Uterus (tissue), 3 donors: ENCODE measurements at regions not wholly inside any gene's neighbourhood (a gene's known extent, or its start where the extent isn't known, plus 50 kb on each side); places are given as distances from the start of the nearest gene placed in this dataset.

ENCODE experiments used
- DNase-seq, 2 donors: peaks; one replicate each; pipeline ENCODE4 v3.0.0-alpha.2; 2019 to 2020
- H3K27ac ChIP-seq, 2 donors: fragments of 200-600 bp; sonication (generic); 1 replicate in 1 of 2; 2 replicates in 1 of 2; pipeline ENCODE4 v1.5.1; 2016 to 2018
- H3K27me3 ChIP-seq, 2 donors: fragments of 200-600 bp; sonication (generic); one replicate each; pipeline ENCODE4 v1.5.1; 2018 to 2019; ENCODE audit warnings: control low read depth in 1 of 2
- H3K36me3 ChIP-seq, 2 donors: fragments of 200-600 bp; sonication (generic); one replicate each; pipeline ENCODE4 v1.5.1; 2019; ENCODE audit warnings: control low read depth in 1 of 2
- H3K4me1 ChIP-seq, 2 donors: fragments of 200-600 bp; sonication (generic); one replicate each; pipeline ENCODE4 v1.5.1; 2018 to 2019; ENCODE audit warnings: control low read depth in 1 of 2
- H3K4me3 ChIP-seq, 2 donors: fragments of 200-600 bp; sonication (generic); 1 replicate in 1 of 2; 2 replicates in 1 of 2; pipeline ENCODE4 v1.5.1; 2018 to 2019; ENCODE audit warnings: mild to moderate bottlenecking in 1 of 2
- H3K9me3 ChIP-seq, 2 donors: fragments of 200-600 bp; sonication (generic); one replicate each; pipeline ENCODE4 v1.5.1; 2019; ENCODE audit warnings: control low read depth in 1 of 2
- CTCF ChIP-seq, 4 experiments: fragments of 200-600 bp in 2 of 4; fragments of 450-650 bp in 2 of 4; sonication (generic) in 2 of 4; IDR thresholded peaks; one replicate each; pipeline ENCODE4 v1.5.1; 2016 to 2019; ENCODE audit warnings: antibody characterized with exemption in 4 of 4, mild to moderate bottlenecking in 2 of 4, moderate library complexity in 1 of 4
- POLR2A ChIP-seq, 2 donors: fragments of 450-650 bp; IDR thresholded peaks; one replicate each; pipeline ENCODE4 v1.6.1; 2016; ENCODE audit warnings: antibody characterized with exemption in 2 of 2, mild to moderate bottlenecking in 1 of 2, moderate library complexity in 1 of 2
- intact Hi-C: fragments of 100-400 bp; cut with DNase I; formaldehyde crosslinking; loops from one replicate; pipeline ENCODE4 v1.15.1; 2023; ENCODE audit warnings: low total_unique reads
- donor health status: DM: yes; HTN: yes; CAD: no.

GRCh38 chr5:152560512-152561137 is 155.5 kb upstream of the NMUR2 start:
- no peaks in the 10 kb centered on the region for H3K36me3 ChIP-seq
- H3K27ac ChIP-seq, result no peak overlapping the region
- intact Hi-C loops, result no loop called here
- no peaks in the 10 kb centered on the region for H3K9me3 ChIP-seq
- H3K27me3 ChIP-seq, result no peaks in the 10 kb centered on the region
- peak in 1 of 2 donors; percentile 41 for DNase-seq
- H3K4me3 ChIP-seq, result no peak overlapping the region
- no peaks in the 10 kb centered on the region for H3K4me1 ChIP-seq
- no peak for TF ChIP-seq POLR2A (IDR thresholded peaks at IDR 0.05)
- peak; percentile 30 to 53 (median 40) for TF ChIP-seq CTCF (IDR thresholded peaks at IDR 0.05)

DNA sequence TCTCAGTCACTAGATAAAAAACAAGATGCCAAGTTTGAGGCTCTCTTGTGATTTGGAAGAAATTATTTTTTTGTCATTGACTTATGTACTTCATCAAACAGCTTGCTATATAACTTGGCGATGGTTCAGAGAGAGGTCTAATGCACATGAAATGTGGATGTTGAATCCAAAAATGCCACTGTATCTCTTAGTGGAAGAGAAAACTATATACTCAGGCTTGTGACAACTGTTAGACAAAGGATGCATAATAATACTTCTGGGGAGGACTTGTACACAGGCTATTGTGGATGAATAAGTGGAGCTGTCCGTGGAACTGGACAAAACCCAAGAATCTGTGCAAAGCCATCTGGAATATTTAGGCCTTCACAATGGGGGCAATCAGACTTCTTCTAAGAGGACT is 162.9 kb upstream of the NMUR2 start:
- no peak for TF ChIP-seq CTCF (IDR thresholded peaks at IDR 0.05)
- TF ChIP-seq POLR2A (IDR thresholded peaks at IDR 0.05), result no peak

GRCh38 chr5:152572812-152573211 is 167.7 kb upstream of the NMUR2 start:
- Histone ChIP-seq H3K4me3 (no peak overlapping the region), H3K4me1 (no peaks in the 10 kb centered on the region), H3K27me3 (no peaks in the 10 kb centered on the region), H3K27ac (no peak overlapping the region), H3K36me3 (no peaks in the 10 kb centered on the region), H3K9me3 (peaks cover 0 to under 1% of the 10 kb centered on the region in 2 donors)
- no peak for DNase-seq
- intact Hi-C loops, result no loop called here
- TF ChIP-seq POLR2A (IDR thresholded peaks at IDR 0.05) (no peak), CTCF (IDR thresholded peaks at IDR 0.05) (no peak)

More for the DNA sequence above, 162.9 kb upstream of the NMUR2 start:
- Histone ChIP-seq H3K27ac (no peak overlapping the region), H3K9me3 (no peaks in the 10 kb centered on the region), H3K4me1 (no peaks in the 10 kb centered on the region), H3K27me3 (no peaks in the 10 kb centered on the region), H3K36me3 (no peaks in the 10 kb centered on the region), H3K4me3 (no peak overlapping the region)
- intact Hi-C loops, result no loop called here
- no peak for DNase-seq

GRCh38 chr5:152584103-152584502 is 179.0 kb upstream of the NMUR2 start:
- Histone ChIP-seq H3K27ac (no peak overlapping the region), H3K4me1 (no peaks in the 10 kb centered on the region), H3K4me3 (no peak overlapping the region), H3K9me3 (no peaks in the 10 kb centered on the region), H3K27me3 (no peaks in the 10 kb centered on the region), H3K36me3 (no peaks in the 10 kb centered on the region)
- intact Hi-C loops, result no loop called here
- TF ChIP-seq CTCF (IDR thresholded peaks at IDR 0.05), result no peak
- TF ChIP-seq POLR2A (IDR thresholded peaks at IDR 0.05), result no peak
- no peak for DNase-seq

DNA sequence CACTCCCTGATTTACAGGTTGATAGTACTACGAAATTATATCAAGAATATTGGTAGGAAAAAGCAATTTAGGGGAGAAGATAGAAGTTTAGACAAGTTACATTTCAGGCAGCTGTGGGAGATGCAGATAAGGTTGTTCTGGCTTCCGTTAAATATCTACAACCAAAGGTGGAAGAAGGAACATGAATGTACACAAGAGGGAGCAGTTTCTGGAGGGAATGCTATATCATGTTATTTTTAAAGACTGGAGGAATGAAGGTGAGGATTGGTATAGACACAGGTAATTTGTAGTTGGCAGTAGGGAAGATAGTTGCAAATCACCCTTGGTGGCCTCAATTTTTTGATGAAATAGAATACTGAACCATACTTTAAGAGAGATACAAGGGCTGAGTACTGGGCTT is 187.3 kb upstream of the NMUR2 start:
- Histone ChIP-seq H3K4me3 (no peak overlapping the region), H3K4me1 (no peaks in the 10 kb centered on the region), H3K9me3 (no peaks in the 10 kb centered on the region), H3K27me3 (no peaks in the 10 kb centered on the region), H3K27ac (no peak overlapping the region), H3K36me3 (no peaks in the 10 kb centered on the region)
- no peak for TF ChIP-seq POLR2A (IDR thresholded peaks at IDR 0.05)
- TF ChIP-seq CTCF (IDR thresholded peaks at IDR 0.05), result no peak
- intact Hi-C loops, result no loop called here
- no peak for DNase-seq
